ENCODE measurements at regions not wholly inside any gene's neighbourhood (a gene's known extent, or its start where the extent isn't known, plus 50 kb on each side); places are given as distances from the start of the nearest gene placed in this dataset.

- DNase-seq = no peak
- POLR2A ChIA-PET = no interaction called here
These were observed 364.0 kb upstream of the IL12A start for GRCh38 chr3:159624616-159625015.

More at GRCh38 chr3:159624616-159625015, 364.0 kb upstream of the IL12A start:
- Histone ChIP-seq H3K9me3 (no peaks in the 10 kb centered on the region), H3K4me2 (no peak overlapping the region), H3K4me1 (ENCODE audit: control insufficient read depth in 1 of 2, insufficient read depth in 2 of 2, low read depth in 1 of 2, low read length in 1 of 2) (peaks cover 0 to 6% of the 10 kb centered on the region in 2 experiments; a peak in 2 of 4 replicates), H3K9me2 (no peaks in the 10 kb centered on the region), H3F3A (replicated peaks; ENCODE audit: insufficient read depth) (no peaks in the 10 kb centered on the region), H3K27ac (ENCODE audit: low read depth in 2 of 2, low read length in 1 of 2) (no peak overlapping the region), H3K27me3 (ENCODE audit: insufficient read depth) (no peaks in the 10 kb centered on the region), H3K4me3 (ENCODE audit: low read depth in 2 of 2, low read length in 1 of 2) (no peak overlapping the region), H3K79me2 (ENCODE audit: insufficient read depth) (no peaks in the 10 kb centered on the region), H4K20me1 (ENCODE audit: insufficient read depth) (no peaks in the 10 kb centered on the region), H3K36me3 (replicated peaks in 1 of 2; ENCODE audit: control insufficient read depth in 1 of 2, insufficient read depth in 2 of 2, low read length in 1 of 2) (no peaks in the 10 kb centered on the region), H2AFZ (ENCODE audit: low read depth) (no peak overlapping the region), H3K9ac (no peak overlapping the region)
- CTCF ChIA-PET = interaction anchor here (0.9 to 1.5 kb wide), 5 partner anchors 9 to 407 kb away, joined by 3 to 6 read pairs (median 3); no protein-coding TSS in a partner anchor
- WGBS (ENCODE audit: low lambda C conversion rate) = 76% methylated on average over 2 of the region's 2 CpGs
- TF ChIP-seq USF1 (IDR thresholded peaks at IDR 0.05; ENCODE audit: borderline replicate concordance, low read depth) (no peak), MXI1 (IDR thresholded peaks at IDR 0.05; ENCODE audit: low read depth, low read length) (no peak), FOSL2 (IDR thresholded peaks at IDR 0.05; ENCODE audit: borderline replicate concordance, low read depth) (no peak), ZBTB33 (IDR thresholded peaks at IDR 0.05; ENCODE audit: borderline replicate concordance, low read depth) (no peak), CHD2 (IDR thresholded peaks at IDR 0.05; ENCODE audit: low read length, partially characterized antibody) (no peak), NFIC (IDR thresholded peaks at IDR 0.05; ENCODE audit: borderline replicate concordance) (no peak), TAF1 (IDR thresholded peaks at IDR 0.05; ENCODE audit: borderline replicate concordance, low read depth, low read length) (no peak), FOXJ3 (CRISPR knock-in tag; IDR thresholded peaks at IDR 0.05) (no peak), RCOR1 (IDR thresholded peaks at IDR 0.05; ENCODE audit: low read length) (no peak), TEAD4 (IDR thresholded peaks at IDR 0.05; ENCODE audit: borderline replicate concordance, insufficient read depth) (no peak), ELF1 (IDR thresholded peaks at IDR 0.05) (no peak), FOXM1 (IDR thresholded peaks at IDR 0.05; ENCODE audit: low read depth) (no peak), YY1 (IDR thresholded peaks at IDR 0.05; ENCODE audit: low read depth) (no peak), MEF2A (IDR thresholded peaks at IDR 0.05; ENCODE audit: borderline replicate concordance, low read depth) (no peak), JUND (IDR thresholded peaks at IDR 0.05) (no peak)
- TF ChIP-seq, protein P1, sequence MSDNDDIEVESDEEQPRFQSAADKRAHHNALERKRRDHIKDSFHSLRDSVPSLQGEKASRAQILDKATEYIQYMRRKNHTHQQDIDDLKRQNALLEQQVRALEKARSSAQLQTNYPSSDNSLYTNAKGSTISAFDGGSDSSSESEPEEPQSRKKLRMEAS (IDR thresholded peaks at IDR 0.05; ENCODE audit: low read depth) = no peak
- TF ChIP-seq, protein P2, sequence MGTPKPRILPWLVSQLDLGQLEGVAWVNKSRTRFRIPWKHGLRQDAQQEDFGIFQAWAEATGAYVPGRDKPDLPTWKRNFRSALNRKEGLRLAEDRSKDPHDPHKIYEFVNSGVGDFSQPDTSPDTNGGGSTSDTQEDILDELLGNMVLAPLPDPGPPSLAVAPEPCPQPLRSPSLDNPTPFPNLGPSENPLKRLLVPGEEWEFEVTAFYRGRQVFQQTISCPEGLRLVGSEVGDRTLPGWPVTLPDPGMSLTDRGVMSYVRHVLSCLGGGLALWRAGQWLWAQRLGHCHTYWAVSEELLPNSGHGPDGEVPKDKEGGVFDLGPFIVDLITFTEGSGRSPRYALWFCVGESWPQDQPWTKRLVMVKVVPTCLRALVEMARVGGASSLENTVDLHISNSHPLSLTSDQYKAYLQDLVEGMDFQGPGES (IDR thresholded peaks at IDR 0.05; ENCODE audit: low read depth, low read length) = no peak
- TF ChIP-seq, protein P3, sequence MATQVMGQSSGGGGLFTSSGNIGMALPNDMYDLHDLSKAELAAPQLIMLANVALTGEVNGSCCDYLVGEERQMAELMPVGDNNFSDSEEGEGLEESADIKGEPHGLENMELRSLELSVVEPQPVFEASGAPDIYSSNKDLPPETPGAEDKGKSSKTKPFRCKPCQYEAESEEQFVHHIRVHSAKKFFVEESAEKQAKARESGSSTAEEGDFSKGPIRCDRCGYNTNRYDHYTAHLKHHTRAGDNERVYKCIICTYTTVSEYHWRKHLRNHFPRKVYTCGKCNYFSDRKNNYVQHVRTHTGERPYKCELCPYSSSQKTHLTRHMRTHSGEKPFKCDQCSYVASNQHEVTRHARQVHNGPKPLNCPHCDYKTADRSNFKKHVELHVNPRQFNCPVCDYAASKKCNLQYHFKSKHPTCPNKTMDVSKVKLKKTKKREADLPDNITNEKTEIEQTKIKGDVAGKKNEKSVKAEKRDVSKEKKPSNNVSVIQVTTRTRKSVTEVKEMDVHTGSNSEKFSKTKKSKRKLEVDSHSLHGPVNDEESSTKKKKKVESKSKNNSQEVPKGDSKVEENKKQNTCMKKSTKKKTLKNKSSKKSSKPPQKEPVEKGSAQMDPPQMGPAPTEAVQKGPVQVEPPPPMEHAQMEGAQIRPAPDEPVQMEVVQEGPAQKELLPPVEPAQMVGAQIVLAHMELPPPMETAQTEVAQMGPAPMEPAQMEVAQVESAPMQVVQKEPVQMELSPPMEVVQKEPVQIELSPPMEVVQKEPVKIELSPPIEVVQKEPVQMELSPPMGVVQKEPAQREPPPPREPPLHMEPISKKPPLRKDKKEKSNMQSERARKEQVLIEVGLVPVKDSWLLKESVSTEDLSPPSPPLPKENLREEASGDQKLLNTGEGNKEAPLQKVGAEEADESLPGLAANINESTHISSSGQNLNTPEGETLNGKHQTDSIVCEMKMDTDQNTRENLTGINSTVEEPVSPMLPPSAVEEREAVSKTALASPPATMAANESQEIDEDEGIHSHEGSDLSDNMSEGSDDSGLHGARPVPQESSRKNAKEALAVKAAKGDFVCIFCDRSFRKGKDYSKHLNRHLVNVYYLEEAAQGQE (IDR thresholded peaks at IDR 0.05; ENCODE audit: low read depth, low read length) = no peak
- TF ChIP-seq, protein P4, sequence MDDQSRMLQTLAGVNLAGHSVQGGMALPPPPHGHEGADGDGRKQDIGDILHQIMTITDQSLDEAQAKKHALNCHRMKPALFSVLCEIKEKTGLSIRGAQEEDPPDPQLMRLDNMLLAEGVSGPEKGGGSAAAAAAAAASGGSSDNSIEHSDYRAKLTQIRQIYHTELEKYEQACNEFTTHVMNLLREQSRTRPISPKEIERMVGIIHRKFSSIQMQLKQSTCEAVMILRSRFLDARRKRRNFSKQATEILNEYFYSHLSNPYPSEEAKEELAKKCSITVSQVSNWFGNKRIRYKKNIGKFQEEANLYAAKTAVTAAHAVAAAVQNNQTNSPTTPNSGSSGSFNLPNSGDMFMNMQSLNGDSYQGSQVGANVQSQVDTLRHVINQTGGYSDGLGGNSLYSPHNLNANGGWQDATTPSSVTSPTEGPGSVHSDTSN (IDR thresholded peaks at IDR 0.05) = no peak
